ENCODE measurements at regions not wholly inside any gene's neighbourhood (a gene's known extent, or its start where the extent isn't known, plus 50 kb on each side); places are given as distances from the start of the nearest gene placed in this dataset.

GRCh38 chr1:238611406-238611805, 720.7 kb upstream of the ZP4 start (continued):
- no peak for TF ChIP-seq MTF1 (CRISPR knock-in tag; IDR thresholded peaks at IDR 0.05; ENCODE audit: borderline replicate concordance)
- TF ChIP-seq ELF4 (CRISPR knock-in tag; IDR thresholded peaks at IDR 0.05), result no peak
- TF ChIP-seq SNRNP70 (optimal IDR thresholded peaks at IDR 0.05; ENCODE audit: low read depth, low read length), result no peak
- no peak for TF ChIP-seq ZNF384 (IDR thresholded peaks at IDR 0.05; ENCODE audit: low read depth, low read length)
- TF ChIP-seq ZSCAN29 (IDR thresholded peaks at IDR 0.05), result no peak
- TF ChIP-seq SP1 (CRISPR knock-in tag; IDR thresholded peaks at IDR 0.05), result no peak
- TF ChIP-seq ARHGAP35 (IDR thresholded peaks at IDR 0.05; ENCODE audit: partially characterized antibody), result no peak

DNA sequence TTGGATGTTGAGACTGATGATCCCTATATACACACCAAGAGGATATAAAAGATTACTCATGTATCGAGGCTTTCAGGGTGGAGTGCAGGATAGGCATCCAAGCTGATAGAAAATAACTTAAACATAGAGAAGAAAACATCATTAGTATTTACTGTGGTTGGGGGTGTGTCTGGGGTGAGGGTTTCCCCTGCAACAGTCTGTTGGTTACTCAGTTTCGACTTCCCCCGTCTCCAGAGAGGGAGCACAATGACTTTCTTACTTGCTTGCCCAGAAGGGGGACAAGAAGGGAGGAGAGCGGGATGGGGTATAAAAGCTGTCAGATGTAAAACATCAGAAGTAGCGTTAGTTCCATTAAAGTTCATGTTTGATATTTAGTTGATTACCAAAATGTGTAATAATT, 717.4 kb upstream of the ZP4 start:
- Histone ChIP-seq H3K27me3 (ENCODE audit: control insufficient read depth in 2 of 2, insufficient read depth in 2 of 2, low read length in 2 of 2) (no peaks in the 10 kb centered on the region), H3K36me3 (ENCODE audit: control insufficient read depth, insufficient read depth, low read length) (no peaks in the 10 kb centered on the region), H3K79me2 (ENCODE audit: control insufficient read depth, insufficient read depth, low read length) (no peaks in the 10 kb centered on the region), H4K20me1 (replicated peaks; ENCODE audit: control insufficient read depth, insufficient read depth, low read length) (no peaks in the 10 kb centered on the region), H3K9me1 (ENCODE audit: control insufficient read depth, insufficient read depth, low read length) (no peaks in the 10 kb centered on the region), H3K9ac (ENCODE audit: insufficient read depth in 1 of 2, low read depth in 2 of 2, low read length in 2 of 2) (no peak overlapping the region), H3K4me2 (ENCODE audit: insufficient read depth, low read length) (no peak overlapping the region), H3K27ac (ENCODE audit: extremely low read depth, low read depth, low read length) (no peak overlapping the region), H3K4me1 (replicated peaks in 1 of 2; ENCODE audit: control insufficient read depth in 2 of 2, insufficient read depth in 2 of 2, low read length in 2 of 2) (no peaks in the 10 kb centered on the region), H3K4me3 (no peak overlapping the region), H2AFZ (ENCODE audit: low read depth, low read length) (no peak overlapping the region), H3K9me3 (replicated peaks; ENCODE audit: control insufficient read depth, insufficient read depth, low read depth, low read length) (peaks cover 4% of the 10 kb centered on the region; the same call in 1 of the 2 replicates)
- ChIA-PET CTCF (ENCODE audit: low intra/inter-chr PET ratio) (no interaction called here), POLR2A (no interaction called here)
- BruUV-seq (replicated peaks), result no TSS peak
- TF ChIP-seq FOXA3 (CRISPR knock-in tag; conservative IDR thresholded peaks at IDR 0.05 in 1 of 2, IDR thresholded peaks at IDR 0.05 in 1 of 2) (no peak), E2F3 (CRISPR knock-in tag; IDR thresholded peaks at IDR 0.05) (no peak), ZNF184 (CRISPR knock-in tag; IDR thresholded peaks at IDR 0.05) (no peak), PTRF (tag; IDR thresholded peaks at IDR 0.05) (no peak), NR2C1 (IDR thresholded peaks at IDR 0.05) (no peak), NR2C1 (tag; IDR thresholded peaks at IDR 0.05) (no peak), HIVEP1 (CRISPR knock-in tag; IDR thresholded peaks at IDR 0.05) (no peak), HMG20B (CRISPR knock-in tag; IDR thresholded peaks at IDR 0.05) (no peak), SNAPC5 (CRISPR knock-in tag; IDR thresholded peaks at IDR 0.05) (no peak)
- TF ChIP-seq, protein P1, sequence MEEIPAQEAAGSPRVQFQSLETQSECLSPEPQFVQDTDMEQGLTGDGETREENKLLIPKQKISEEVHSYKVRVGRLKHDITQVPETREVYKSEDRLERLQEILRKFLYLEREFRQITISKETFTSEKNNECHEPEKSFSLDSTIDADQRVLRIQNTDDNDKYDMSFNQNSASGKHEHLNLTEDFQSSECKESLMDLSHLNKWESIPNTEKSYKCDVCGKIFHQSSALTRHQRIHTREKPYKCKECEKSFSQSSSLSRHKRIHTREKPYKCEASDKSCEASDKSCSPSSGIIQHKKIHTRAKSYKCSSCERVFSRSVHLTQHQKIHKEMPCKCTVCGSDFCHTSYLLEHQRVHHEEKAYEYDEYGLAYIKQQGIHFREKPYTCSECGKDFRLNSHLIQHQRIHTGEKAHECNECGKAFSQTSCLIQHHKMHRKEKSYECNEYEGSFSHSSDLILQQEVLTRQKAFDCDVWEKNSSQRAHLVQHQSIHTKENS (CRISPR knock-in tag; IDR thresholded peaks at IDR 0.05), result no peak
- TF ChIP-seq, protein P2, sequence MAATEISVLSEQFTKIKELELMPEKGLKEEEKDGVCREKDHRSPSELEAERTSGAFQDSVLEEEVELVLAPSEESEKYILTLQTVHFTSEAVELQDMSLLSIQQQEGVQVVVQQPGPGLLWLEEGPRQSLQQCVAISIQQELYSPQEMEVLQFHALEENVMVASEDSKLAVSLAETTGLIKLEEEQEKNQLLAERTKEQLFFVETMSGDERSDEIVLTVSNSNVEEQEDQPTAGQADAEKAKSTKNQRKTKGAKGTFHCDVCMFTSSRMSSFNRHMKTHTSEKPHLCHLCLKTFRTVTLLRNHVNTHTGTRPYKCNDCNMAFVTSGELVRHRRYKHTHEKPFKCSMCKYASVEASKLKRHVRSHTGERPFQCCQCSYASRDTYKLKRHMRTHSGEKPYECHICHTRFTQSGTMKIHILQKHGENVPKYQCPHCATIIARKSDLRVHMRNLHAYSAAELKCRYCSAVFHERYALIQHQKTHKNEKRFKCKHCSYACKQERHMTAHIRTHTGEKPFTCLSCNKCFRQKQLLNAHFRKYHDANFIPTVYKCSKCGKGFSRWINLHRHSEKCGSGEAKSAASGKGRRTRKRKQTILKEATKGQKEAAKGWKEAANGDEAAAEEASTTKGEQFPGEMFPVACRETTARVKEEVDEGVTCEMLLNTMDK (IDR thresholded peaks at IDR 0.05; ENCODE audit: borderline replicate concordance, insufficient read depth, low read depth, low read length, poor library complexity, severe bottlenecking), result no peak
- in situ Hi-C loops (cut with MboI), result no loop called here
- DNase-seq (ENCODE audit: extremely low read depth in 1 of 4, low spot score in 3 of 4) (no peak), FAIRE-seq (no peak), ATAC-seq (no peak)
- intact Hi-C loops (cut with micrococcal nuclease), result no loop called here
- 1% methylated on average over 5 of the region's 5 CpGs for WGBS (ENCODE audit: insufficient coverage, low coverage, missing lambda C conversion rate)

Measured in K562 (cell line).